Renal pelvis (tissue), 1 donor: ENCODE measurements at regions not wholly inside any gene's neighbourhood (a gene's known extent, or its start where the extent isn't known, plus 50 kb on each side); places are given as distances from the start of the nearest gene placed in this dataset.

Experiments used
- DNase-seq: peaks from one replicate; pipeline ENCODE4 v3.0.0-alpha.2; 2013

DNA sequence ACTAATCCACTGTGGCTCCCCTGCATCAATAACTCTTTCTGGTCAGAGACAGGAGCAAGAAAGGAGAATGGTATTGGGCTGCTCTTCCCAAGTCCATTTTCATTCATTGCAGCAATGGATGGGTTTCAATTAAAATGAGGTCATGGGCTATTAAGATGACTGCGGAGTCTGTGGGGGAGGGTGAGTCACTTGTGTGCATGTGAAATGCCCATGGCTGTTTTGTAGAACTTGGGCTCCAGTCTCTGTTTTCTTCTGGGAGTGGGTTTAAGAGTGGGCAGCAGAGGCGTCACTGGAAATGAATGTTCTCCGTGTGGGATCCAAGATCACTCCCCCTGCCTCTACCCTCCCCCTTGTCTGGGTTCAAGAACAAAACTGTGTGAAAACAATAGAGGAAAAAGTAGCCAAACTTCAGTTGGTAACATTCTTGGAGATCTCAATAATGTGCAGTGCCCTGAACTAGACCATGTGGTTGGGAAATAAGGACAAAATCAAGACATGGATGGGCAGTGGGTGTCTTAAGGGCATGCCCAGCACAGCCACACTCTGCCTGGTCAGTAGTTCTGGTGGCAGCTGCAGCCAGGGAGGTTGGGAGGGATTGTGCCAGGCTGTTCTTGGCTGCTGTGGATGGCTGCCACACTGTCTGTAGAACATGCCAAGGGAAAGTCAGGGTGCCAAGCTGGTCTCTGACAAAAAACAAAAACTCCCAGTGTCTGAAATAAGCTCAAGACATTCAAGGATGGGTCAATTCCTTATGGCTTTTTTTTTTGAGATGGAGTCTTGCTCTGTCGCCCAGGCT lies 68.2 kb upstream of the CXCR4 start:
- DNase-seq, result no peak

DNA sequence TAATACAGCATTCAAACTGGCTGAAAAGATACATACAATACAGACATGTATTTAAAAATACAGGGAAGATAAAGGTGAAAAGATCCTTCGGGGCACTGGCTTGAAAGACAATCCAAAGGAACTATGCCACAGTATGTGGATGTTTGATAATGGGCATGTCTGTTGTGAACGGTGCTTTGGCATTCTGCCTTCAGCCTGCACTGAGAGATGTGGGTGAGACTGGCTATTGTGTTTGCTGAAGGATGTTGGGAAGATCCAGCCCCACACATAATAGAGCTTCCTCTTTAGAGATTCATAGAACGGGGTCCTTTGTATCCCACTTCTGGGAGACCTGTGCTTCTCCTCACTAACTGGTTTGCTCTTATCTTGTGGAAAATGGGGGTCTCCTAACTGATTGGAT lies 65.1 kb upstream of the CXCR4 start:
- DNase-seq, result no peak

DNA sequence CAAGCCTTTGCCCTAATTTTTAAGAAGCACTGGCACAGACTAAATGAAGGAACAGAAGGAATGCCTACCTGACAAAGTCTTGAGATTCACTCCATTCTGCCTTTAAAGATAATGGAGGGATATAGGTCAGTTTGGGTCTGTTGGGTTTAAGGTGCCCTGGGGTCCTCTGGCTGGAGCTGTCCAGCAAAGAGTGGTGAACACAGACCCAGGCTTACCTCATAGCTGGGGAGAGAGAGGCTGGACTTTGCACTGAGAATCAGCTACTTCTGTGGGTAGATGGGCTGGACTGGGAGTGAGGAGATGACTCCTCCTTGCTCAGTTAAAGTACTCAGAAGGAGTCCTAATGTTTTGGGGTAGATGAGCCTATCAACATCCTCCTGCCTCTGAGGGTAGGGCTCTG lies 64.4 kb upstream of the CXCR4 start:
- no peak for DNase-seq

DNA sequence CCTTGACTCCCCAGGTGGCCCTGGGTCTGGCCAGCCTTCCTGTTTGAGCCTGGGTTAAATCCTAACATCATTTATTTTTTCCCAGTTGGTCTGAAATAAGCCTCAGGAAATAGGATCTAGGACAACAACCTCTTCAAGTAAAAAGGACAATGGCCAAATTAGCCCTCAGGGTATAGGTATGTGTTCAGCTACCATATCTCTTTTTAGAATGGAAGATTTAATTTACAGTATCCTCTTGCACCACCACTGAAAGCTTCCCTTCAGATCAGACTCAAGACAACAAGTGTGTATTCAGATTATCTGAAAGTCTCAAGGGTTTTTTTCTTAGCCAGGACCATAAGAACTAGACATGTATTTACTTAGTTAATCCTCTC lies 61.6 kb upstream of the CXCR4 start:
- no peak for DNase-seq

DNA sequence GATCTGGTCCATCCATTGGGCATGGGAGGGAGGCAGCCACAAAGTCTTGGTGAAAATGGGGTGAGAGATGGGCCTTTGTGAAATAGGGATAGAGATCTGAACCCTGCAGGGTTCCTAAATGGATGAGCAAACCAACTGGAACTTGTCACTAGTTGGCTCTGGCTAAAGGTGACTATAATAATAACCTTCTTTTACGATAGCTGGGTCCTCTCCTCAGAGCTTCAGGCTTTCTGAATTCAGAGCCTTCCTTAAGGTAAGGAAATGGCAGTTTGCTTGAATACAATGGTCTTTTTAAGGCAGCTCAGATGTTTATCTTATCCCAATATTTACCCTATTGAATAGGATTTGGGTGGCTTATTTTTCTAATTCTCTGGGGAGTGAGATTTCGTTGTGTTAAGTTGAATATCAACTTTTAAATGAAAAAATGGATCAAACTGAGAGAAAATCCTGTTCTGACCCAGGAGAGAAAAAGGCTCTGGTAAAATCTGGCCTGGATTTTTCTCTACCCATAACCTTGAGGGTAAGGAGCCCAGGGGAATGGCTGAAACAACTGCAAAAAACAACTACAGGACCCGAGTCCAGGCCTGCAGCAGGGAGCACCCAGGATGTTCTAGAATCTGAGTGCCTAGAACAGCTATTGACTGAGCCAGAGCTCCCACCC lies 61.1 kb upstream of the CXCR4 start:
- DNase-seq, result no peak

DNA sequence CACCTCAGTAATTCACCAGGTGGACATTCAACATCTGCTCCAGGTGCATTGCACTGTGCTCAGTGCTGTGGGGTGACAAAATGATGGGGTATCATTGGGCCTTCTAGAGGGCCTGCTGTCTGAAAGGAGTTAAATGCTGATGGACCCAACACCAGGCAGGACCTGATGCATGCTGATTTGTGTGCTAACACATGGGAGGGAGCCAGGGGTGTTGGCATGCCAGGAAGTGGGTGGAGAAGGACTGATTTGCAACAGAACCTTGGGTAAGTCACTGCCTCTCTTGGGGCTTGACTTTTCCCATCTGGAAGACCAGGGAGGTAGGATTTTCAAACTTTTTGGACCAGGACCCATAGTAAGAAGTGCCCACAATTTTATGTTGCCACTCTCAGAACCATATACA lies 57.9 kb upstream of the CXCR4 start:
- no peak for DNase-seq

DNA sequence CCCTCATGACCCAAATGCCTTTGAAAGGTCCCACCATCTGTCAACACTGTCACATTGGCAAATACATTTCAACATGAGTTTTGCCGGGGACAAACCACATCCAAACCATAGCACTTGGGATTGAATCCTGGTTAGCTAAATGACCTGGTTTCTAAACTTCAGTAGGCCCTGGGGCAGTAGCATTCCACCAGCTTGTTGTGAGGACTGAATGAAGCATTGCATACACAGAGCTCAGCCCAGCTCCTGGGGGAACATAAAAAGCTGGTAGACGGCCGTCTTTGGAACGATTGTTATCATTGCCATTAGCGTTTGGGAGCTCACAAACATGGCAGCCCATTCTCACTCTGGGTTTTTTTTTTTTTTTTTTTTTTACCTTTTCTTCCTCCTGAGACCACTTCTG lies 57.5 kb upstream of the CXCR4 start:
- DNase-seq, result no peak

DNA sequence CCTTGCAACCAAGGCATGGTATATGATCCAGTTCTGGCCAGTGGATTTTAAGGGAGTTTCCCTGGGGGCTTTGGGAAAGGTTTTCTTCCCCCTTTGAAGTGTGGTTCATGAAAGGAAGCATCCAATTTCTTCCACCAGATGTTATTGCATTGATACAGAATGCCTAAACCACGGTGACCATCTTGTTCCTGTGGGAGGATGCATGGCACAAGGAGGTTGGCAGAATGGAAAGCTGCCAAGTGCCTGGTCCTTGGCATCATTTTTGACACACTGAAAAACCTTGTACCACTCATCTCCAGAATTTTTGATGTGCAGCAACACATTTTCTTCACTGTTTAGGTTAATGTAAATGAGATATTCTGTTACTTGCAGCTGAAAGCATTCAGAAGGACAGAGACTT lies 55.2 kb upstream of the CXCR4 start:
- DNase-seq, result no peak

DNA sequence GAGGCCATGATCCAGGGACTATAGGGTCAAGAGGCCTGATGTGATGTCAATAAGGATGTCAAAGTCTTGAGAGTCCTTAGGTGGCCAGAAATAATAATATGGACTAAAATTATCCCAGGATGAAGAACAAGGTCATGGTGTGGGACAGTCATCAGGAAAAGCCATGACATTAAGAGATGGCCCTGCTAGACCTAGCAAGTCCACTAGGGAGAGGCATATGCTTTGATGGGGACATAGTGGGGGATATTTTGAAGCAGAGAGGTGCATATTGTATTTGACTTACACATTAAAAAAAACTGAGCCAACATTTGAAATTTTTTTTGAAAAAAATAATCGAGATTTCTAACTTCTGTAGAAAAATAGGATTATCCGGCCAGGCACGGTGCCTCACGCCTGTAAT lies 53.3 kb upstream of the CXCR4 start:
- DNase-seq, result no peak

DNA sequence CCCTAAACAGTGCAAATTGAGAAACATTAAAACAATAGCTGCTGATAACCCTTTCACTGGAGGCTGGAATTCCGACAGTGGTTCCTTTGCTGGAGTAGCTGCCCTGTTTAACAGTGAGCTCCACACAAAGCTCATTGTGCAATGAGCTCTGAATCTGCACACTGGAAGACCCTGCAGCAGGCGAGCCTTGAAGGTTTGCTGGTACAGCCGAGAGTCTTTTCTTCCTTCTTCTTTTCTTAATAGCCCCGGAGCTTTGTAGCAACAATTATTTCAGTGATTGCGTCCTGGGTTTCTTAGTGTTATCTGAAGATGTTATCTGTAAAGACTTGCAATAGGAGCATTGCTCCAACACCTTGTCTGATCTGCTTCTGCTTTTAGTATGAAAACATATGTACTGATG lies 50.8 kb upstream of the CXCR4 start:
- DNase-seq, result no peak

DNA sequence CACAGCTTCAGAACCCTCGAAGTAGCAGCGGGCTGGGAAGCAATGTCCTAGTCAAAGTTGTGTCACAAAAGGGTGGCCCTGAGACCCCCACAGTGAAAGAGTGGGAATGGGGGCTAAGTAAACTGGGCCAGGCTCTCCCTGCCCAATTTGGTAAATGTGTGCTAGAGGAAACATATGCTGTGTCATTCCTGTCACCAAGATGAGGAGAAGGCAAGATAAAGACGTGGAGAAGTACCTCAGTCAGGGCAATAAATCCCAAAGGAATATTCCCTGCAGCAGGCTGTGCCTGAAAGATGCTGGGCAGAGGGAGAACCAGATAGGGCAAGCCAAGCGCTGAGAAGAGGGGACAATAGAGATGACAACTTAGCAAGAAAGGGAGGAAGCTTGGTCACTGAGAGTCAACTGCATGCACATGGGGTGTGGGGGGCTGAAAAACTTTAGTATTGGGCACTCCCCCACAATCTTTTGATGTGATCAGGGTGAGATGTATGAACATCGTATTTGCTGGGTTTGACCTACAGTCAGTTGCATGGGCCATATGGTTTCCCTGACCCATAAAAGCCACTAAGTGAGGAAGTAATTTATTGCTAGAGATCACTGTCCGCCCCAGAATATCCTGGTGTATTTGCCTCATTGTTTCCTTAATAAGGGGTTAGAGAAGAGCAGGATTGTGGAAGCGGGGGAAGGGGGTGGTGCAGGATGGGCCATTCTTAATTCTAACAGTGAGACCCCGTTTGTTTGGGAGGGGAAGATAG lies 49.9 kb upstream of the CXCR4 start:
- peak; percentile 51 for DNase-seq
